NCI-H2107 treated with DMSO at 0.1 percent for 48 hours (cell line): ENCODE measurements at regions not wholly inside any gene's neighbourhood (a gene's known extent, or its start where the extent isn't known, plus 50 kb on each side); places are given as distances from the start of the nearest gene placed in this dataset.
"Not testable (repeated sequence)": the region's sequence is repeated elsewhere in the genome, so short reads cannot be mapped to it uniquely, and the experiment has no call there.

Experiments
- DNase-seq: peaks from one replicate; lab custom pipeline; 2025; ENCODE audit not compliant: unreplicated experiment; lab: John Stamatoyannopoulos, UW

DNA sequence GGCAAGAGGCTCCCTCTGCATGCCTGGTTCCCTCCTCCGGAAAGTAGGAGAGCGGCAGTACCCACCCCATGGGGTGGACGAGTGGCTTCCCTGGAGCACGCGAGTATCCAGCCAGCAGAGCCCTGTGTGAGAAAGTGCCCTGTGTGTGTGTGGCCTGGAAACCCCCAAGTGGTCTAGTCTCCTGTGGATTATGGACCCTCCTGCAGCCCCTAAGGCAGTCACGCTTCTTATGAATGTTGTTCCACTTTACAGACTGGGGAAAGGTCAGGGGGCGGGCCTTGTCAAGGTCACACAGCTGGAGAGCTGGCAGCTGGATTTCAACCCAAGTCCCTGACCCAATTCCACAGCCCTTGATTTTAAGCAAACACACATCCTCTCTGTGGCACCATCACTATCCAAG is 252.5 kb upstream of the SULF2 start:
- DNase-seq, result not testable (repeated sequence)

DNA sequence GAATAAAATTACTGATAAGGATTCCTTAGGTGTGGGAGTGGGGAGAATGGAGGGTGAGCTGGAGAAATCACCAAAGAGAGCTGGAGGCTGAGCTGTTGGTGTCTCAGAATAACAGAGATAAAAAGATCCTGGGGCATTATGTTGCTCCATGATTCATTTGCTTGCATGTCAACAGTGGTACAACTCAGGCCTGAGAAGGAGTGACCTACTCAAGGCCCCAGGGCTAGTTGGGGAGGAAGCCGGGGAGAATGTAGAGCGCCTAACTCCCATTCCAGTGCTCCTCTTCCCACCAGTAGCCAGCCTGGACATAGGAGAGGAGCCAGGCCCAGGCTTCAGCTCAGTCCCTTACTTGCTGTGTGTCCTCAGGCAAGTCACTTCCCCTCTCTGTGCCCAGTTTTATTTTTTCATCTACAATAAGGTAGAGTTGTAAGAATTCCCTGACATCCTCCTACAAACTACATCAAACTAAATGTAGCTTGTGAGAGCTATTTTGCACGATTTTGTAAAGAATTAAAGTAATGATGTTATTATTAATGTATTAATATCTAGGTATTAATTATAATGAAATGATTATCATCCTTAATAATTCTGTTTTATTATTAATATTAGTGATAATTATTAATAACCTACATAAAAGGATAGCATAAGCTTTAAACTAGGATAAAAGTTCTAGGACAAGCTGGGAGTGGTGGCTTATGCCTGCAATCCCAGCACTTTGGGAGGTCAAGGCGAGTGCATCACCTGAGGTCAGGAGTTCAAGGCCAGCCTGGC is 250.9 kb upstream of the SULF2 start:
- DNase-seq, result no peak

DNA sequence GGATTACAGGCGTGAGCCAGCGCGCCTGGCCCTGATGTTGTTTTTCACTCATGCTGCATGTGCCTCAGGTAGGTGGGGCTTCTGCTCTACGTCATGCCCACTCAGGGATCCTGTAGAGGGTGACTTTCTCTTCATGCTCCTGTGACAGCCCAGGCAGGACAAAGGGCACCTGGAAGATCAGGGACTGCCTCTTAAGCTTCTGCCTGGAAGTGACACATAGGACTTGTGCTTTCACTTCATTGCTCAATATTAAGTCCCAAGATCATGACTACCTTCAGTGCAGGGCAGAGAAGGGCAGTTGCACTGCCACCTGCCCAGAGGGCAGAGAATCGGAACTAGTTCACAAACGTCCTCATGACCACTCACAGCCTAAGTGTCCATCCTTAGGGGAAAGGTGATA is 249.5 kb upstream of the SULF2 start:
- DNase-seq, result no peak

DNA sequence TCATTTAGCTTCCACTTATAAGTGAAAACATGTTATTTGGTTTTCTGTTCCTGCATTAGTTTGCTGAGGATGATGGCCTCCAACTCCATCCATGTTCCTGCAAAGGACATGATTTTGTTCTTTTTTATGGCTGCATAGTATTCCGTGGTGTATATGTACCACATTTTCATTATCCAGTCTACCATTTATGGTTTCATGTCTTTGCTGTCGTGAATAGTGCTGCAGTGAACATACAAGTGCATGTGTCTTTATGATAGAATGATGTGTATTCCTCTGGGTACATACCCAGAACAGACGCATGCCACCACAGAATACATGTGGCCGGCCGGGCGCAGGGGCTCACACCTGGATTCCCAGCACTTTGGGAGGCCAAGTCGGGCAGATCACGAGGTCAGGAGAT is 247.7 kb upstream of the SULF2 start:
- not testable (repeated sequence) for DNase-seq

GRCh38 chr20:48031122-48031521 is 245.8 kb upstream of the SULF2 start:
- no peak for DNase-seq

- DNase-seq, result no peak
Measured at GRCh38 chr20:48026981-48027592, 241.8 kb upstream of the SULF2 start.

DNA sequence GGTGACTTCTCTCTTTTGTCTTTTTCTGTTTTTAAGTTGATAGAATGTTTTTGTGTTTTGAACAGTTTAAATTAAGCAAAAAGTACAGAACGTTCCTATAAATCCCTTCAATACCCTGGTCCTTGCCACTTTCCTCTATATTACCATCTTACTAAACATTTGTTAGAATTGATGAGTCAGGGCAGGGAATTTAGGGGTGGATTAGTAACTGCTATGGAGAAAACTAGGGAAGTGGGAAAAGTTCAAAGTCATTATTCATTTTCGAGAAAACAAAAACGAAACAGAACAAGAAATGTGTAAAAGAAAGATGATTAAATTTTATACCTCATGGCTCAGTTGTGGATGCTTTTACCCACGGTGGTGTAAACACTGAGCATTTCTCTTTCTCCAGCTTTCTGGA is 240.4 kb upstream of the SULF2 start:
- DNase-seq, result no peak

GRCh38 chr20:48025051-48025515 is 239.8 kb upstream of the SULF2 start:
- no peak for DNase-seq

- DNase-seq, result no peak
Measured at GRCh38 chr20:48024539-48024938, 239.3 kb upstream of the SULF2 start.

DNA sequence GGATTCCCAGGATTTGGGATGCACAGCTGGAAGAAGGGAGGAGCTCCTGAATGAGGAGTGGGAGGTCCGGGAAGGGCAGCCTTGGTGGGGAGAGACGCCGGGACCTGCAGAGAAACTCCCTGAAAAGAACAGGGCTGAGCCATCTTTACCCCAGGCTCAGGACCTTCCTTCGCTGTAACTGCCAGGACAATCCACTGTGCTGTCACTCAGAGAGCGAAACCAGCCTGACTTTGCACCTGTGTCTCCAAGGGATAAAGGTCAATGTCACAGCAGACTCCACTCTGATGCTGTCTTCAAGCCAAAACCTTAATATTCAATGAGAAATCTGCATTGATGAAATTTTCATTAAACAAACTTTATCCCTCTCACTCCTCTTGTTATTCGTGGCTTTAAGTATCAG is 235.4 kb upstream of the SULF2 start:
- not testable (repeated sequence) for DNase-seq

DNA sequence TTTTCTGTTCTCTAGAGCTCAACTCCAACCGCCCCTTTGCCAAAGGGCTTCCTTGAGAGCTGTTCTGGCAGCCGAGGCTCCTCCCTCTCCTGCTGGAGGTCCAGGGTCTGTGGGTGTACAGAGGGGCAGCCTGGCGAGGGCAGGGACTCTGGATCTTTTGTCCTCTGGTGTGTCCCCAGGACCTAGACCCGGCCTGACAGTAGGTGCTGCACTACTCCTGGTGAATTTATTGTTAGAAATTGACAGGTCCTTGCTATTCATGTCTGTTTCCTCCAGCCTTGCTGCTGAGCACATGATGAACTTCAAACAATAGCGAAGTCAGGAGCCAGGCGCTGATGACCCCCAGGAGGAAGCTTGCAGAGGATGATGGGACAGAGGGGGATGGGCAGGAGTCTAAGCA is 234.7 kb upstream of the SULF2 start:
- no peak for DNase-seq

GRCh38 chr20:48019496-48019895 is 234.2 kb upstream of the SULF2 start:
- no peak for DNase-seq

DNA sequence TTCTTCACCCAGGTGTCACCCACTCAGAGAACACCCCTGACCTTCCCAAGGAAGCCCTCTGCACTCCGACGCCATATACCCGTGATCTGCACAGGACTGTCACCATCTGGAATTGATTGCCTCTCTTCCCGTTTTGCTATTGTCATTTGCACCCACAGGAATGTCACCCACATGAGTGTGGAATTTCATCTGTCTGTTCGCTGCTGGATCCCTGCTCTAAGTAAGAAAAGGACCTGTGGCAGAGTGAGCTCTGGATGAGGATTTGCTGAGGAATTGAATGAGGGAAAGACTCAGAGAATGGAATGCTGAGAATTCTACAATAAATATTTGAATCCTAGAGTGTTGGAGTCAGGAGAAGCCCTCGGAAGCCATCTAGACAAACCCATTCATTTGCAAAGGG is 233.6 kb upstream of the SULF2 start:
- peak; percentile 5 for DNase-seq

GRCh38 chr20:48017992-48018391 is 232.7 kb upstream of the SULF2 start:
- no peak for DNase-seq

- DNase-seq, result no peak
Measured at GRCh38 chr20:48017509-48017908, 232.2 kb upstream of the SULF2 start.

DNA sequence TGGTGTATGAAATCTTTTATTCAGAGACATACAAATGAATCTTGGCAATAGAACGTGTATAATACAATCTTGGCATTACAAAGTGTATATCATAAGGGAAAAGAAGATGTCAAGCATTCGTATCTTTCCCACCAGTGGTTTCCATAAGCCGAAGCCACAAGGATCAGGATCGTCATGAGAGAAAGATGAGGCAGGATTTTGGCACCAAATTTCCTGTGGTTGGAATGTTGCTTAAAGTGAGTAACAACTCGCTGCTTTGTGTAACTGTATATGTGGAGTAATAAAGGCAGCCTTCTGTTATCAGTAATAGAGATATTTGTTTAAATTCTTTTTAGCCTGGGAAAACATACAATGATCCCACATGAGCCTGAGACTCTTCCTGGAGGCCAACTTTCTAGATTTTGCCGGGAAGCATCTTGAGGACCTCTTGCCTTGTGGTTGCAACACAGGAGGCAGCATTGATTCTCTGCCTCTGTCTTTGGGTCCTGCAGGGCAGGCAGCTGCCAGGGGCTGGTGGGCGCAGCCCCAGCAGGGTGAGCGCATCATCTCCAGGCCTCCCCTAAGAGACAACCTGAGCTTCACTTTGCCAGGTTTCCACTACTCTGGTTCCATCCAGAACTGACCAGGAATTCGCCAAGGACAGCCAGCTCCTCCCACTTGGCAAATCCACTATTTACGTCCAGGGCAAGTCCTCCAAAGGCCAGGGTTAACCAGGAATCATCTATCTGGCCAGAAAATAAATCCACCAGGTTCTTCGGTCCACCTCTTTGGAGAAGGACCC is 230.9 kb upstream of the SULF2 start:
- no peak for DNase-seq

- no peak for DNase-seq
Measured at GRCh38 chr20:48015141-48015910, 230.0 kb upstream of the SULF2 start.

DNA sequence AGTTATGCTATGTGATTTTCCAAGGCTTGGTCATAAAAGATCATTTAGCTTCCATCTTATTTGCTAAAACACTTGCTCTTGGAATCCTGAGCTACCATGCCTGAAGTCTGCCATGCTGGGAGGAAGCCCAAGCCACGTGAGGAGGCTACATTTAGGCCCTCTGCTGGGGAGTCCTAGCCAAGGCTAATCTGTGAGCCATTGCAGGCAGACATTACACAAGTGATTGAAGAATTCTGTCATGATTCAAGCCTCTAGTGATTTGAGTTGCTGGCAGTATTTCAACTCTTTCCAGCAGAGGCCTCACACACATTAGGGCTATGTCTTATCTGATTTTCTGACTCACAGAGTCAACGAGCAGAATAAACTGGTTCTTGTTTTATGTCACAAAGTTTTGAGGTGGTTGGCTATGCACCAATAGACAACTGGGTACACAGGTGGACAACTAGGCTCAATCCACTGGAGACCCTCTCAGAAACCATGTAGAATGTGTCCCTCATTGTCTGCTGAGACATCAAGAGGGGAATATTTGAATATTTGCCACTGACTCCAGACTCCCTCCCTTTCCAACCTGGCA is 227.2 kb upstream of the SULF2 start:
- DNase-seq, result no peak

DNA sequence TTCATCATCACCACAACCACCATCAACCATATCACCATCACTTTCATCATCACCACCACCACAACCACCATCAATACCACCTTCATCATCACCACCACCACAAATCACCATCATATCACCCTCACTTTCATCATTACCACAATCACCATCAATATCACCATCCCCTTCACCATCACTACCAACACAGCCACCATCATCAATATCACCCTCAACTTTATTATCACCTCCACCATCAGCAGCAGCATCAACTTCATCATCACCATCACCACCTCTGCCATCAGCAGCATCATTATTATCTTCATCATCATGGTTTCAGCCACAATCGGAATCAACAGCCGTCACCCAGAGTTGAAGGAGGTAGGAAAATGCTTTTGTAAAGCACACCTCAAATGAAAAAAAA is 225.7 kb upstream of the SULF2 start:
- no peak for DNase-seq

DNA sequence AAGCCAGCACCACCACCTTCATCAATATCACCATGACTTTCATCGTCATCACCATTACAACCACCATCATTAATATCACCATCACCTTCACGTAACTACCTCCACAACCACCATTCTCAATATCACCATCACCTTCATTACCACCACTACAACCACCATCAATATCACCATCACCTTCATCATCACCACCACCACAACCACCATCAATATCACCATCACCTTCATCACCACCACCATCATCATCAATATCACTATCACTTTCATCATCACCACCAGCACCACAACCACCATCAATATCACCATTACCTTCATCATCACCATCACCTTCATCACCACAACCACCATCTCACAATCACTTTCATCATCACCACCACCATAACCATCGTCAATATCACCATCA is 225.3 kb upstream of the SULF2 start:
- no peak for DNase-seq
